ENCODE measurements at regions not wholly inside any gene's neighbourhood (a gene's known extent, or its start where the extent isn't known, plus 50 kb on each side); places are given as distances from the start of the nearest gene placed in this dataset.

GRCh38 chr3:74301056-74301455, 313.4 kb downstream of the CNTN3 start:
- Histone ChIP-seq H3K27ac (ENCODE audit: low read length) (no peak overlapping the region), H3K36me3 (ENCODE audit: control insufficient read depth in 2 of 2, extremely low read depth in 1 of 2, insufficient read depth in 1 of 2, low read length in 1 of 2) (no peaks in the 10 kb centered on the region), H3K27me3 (replicated peaks in 1 of 2; ENCODE audit: control insufficient read depth in 2 of 2, extremely low read depth in 1 of 2, insufficient read depth in 2 of 2, low read length in 1 of 2) (no peaks in the 10 kb centered on the region), H3K4me3 (ENCODE audit: control insufficient read depth in 1 of 2, extremely low read depth in 1 of 2, low read length in 1 of 2) (no peak overlapping the region), H3K9me3 (no peaks in the 10 kb centered on the region), H3K4me1 (ENCODE audit: control insufficient read depth in 1 of 2, extremely low read depth in 1 of 2, insufficient read depth in 2 of 2, low read length in 2 of 2) (no peaks in the 10 kb centered on the region)
- H3K4me1 Mint-ChIP-seq, result no peaks in the 10 kb centered on the region
- ATAC-seq (replicated peaks in 1 of 4), result no peak
- no peaks in the 10 kb centered on the region for H3K27me3 Mint-ChIP-seq
- peaks cover 0 to 11% (median 4%) of the 10 kb centered on the region in 3 donors for H3K9me3 Mint-ChIP-seq
- no peak overlapping the region for H3K27ac Mint-ChIP-seq
- H3K36me3 Mint-ChIP-seq, result no peaks in the 10 kb centered on the region
- POLR2A ChIA-PET, result no interaction called here
- no peak for DNase-seq
- CTCF ChIA-PET, result no interaction called here
- no peak overlapping the region for H3K4me3 Mint-ChIP-seq

- Histone ChIP-seq H3K4me1 (ENCODE audit: control insufficient read depth in 1 of 2, extremely low read depth in 1 of 2, insufficient read depth in 2 of 2, low read length in 2 of 2) (no peaks in the 10 kb centered on the region), H3K27ac (ENCODE audit: low read length) (no peak overlapping the region), H3K27me3 (replicated peaks in 1 of 2; ENCODE audit: control insufficient read depth in 2 of 2, extremely low read depth in 1 of 2, insufficient read depth in 2 of 2, low read length in 1 of 2) (no peaks in the 10 kb centered on the region), H3K4me3 (ENCODE audit: control insufficient read depth in 1 of 2, extremely low read depth in 1 of 2, low read length in 1 of 2) (no peak overlapping the region), H3K36me3 (ENCODE audit: control insufficient read depth in 2 of 2, extremely low read depth in 1 of 2, insufficient read depth in 1 of 2, low read length in 1 of 2) (no peaks in the 10 kb centered on the region), H3K9me3 (no peaks in the 10 kb centered on the region)
- DNase-seq, result no peak
- POLR2A ChIA-PET, result no interaction called here
- Mint-ChIP-seq H3K36me3 (no peaks in the 10 kb centered on the region), H3K27ac (no peak overlapping the region), H3K9me3 (peaks cover 6 to 17% (median 8%) of the 10 kb centered on the region in 3 donors), H3K4me3 (no peak overlapping the region), H3K27me3 (no peaks in the 10 kb centered on the region), H3K4me1 (no peaks in the 10 kb centered on the region)
- no CpG with 5 or more reads among the region's 1 CpG for WGBS (ENCODE audit: insufficient coverage)
- CTCF ChIA-PET, result no interaction called here
- no peak for ATAC-seq (replicated peaks in 1 of 4)
Measured at GRCh38 chr3:74295479-74295878, 319.0 kb downstream of the CNTN3 start.

- CTCF ChIA-PET, result no interaction called here
- Mint-ChIP-seq H3K27ac (no peak overlapping the region), H3K4me1 (no peaks in the 10 kb centered on the region), H3K9me3 (peaks cover 0 to 14% (median 14%) of the 10 kb centered on the region in 3 donors), H3K4me3 (no peak overlapping the region), H3K27me3 (no peaks in the 10 kb centered on the region), H3K36me3 (no peaks in the 10 kb centered on the region)
- no peaks in the 10 kb centered on the region for H3K27me3 ChIP-seq (replicated peaks in 1 of 2; ENCODE audit: control insufficient read depth in 2 of 2, extremely low read depth in 1 of 2, insufficient read depth in 2 of 2, low read length in 1 of 2)
- H3K36me3 ChIP-seq (ENCODE audit: control insufficient read depth in 2 of 2, extremely low read depth in 1 of 2, insufficient read depth in 1 of 2, low read length in 1 of 2), result no peaks in the 10 kb centered on the region
- no peak for DNase-seq
- H3K9me3 ChIP-seq, result no peaks in the 10 kb centered on the region
- H3K27ac ChIP-seq (ENCODE audit: low read length), result no peak overlapping the region
- no peaks in the 10 kb centered on the region for H3K4me1 ChIP-seq (ENCODE audit: control insufficient read depth in 1 of 2, extremely low read depth in 1 of 2, insufficient read depth in 2 of 2, low read length in 2 of 2)
- ATAC-seq (replicated peaks in 1 of 4), result no peak
- no CpG with 5 or more reads among the region's 2 CpGs for WGBS (ENCODE audit: insufficient coverage)
- POLR2A ChIA-PET, result no interaction called here
- no peak overlapping the region for H3K4me3 ChIP-seq (ENCODE audit: control insufficient read depth in 1 of 2, extremely low read depth in 1 of 2, low read length in 1 of 2)
Measured at GRCh38 chr3:74288761-74289160, 325.7 kb downstream of the CNTN3 start.

- DNase-seq (no peak), ATAC-seq (replicated peaks in 1 of 4) (no peak)
- H3K36me3 ChIP-seq (ENCODE audit: control insufficient read depth in 2 of 2, extremely low read depth in 1 of 2, insufficient read depth in 1 of 2, low read length in 1 of 2), result no peaks in the 10 kb centered on the region
- no peak overlapping the region for H3K27ac Mint-ChIP-seq
- no peak overlapping the region for H3K4me3 Mint-ChIP-seq
- ChIA-PET POLR2A (no interaction called here), CTCF (no interaction called here)
- no peaks in the 10 kb centered on the region for H3K27me3 ChIP-seq (replicated peaks in 1 of 2; ENCODE audit: control insufficient read depth in 2 of 2, extremely low read depth in 1 of 2, insufficient read depth in 2 of 2, low read length in 1 of 2)
- H3K4me1 Mint-ChIP-seq, result no peaks in the 10 kb centered on the region
- WGBS (ENCODE audit: insufficient coverage), result no CpG with 5 or more reads among the region's 1 CpG
- H3K4me1 ChIP-seq (ENCODE audit: control insufficient read depth in 1 of 2, extremely low read depth in 1 of 2, insufficient read depth in 2 of 2, low read length in 2 of 2), result no peaks in the 10 kb centered on the region
- H3K9me3 ChIP-seq, result no peaks in the 10 kb centered on the region
- H3K27ac ChIP-seq (ENCODE audit: low read length), result no peak overlapping the region
- no peaks in the 10 kb centered on the region for H3K36me3 Mint-ChIP-seq
- no peaks in the 10 kb centered on the region for H3K27me3 Mint-ChIP-seq
- H3K4me3 ChIP-seq (ENCODE audit: control insufficient read depth in 1 of 2, extremely low read depth in 1 of 2, low read length in 1 of 2), result no peak overlapping the region
- peaks cover 0 to 14% (median 14%) of the 10 kb centered on the region in 3 donors for H3K9me3 Mint-ChIP-seq
Measured at GRCh38 chr3:74287557-74287956, 326.9 kb downstream of the CNTN3 start.

GRCh38 chr3:74282202-74282601, 332.3 kb downstream of the CNTN3 start:
- Histone ChIP-seq H3K27ac (ENCODE audit: low read length) (no peak overlapping the region), H3K9me3 (no peaks in the 10 kb centered on the region), H3K4me3 (ENCODE audit: control insufficient read depth in 1 of 2, extremely low read depth in 1 of 2, low read length in 1 of 2) (no peak overlapping the region), H3K4me1 (ENCODE audit: control insufficient read depth in 1 of 2, extremely low read depth in 1 of 2, insufficient read depth in 2 of 2, low read length in 2 of 2) (no peaks in the 10 kb centered on the region), H3K27me3 (replicated peaks in 1 of 2; ENCODE audit: control insufficient read depth in 2 of 2, extremely low read depth in 1 of 2, insufficient read depth in 2 of 2, low read length in 1 of 2) (no peaks in the 10 kb centered on the region), H3K36me3 (ENCODE audit: control insufficient read depth in 2 of 2, extremely low read depth in 1 of 2, insufficient read depth in 1 of 2, low read length in 1 of 2) (no peaks in the 10 kb centered on the region)
- DNase-seq (no peak), ATAC-seq (replicated peaks in 1 of 4) (no peak)
- Mint-ChIP-seq H3K27ac (no peak overlapping the region), H3K4me3 (no peak overlapping the region), H3K9me3 (peaks cover 18 to 26% (median 26%) of the 10 kb centered on the region in 3 donors), H3K4me1 (no peaks in the 10 kb centered on the region), H3K27me3 (no peaks in the 10 kb centered on the region), H3K36me3 (no peaks in the 10 kb centered on the region)
- POLR2A ChIA-PET, result no interaction called here
- WGBS (ENCODE audit: insufficient coverage), result no CpG with 5 or more reads among the region's 1 CpG
- CTCF ChIA-PET, result no interaction called here

GRCh38 chr3:74281705-74282104, 332.8 kb downstream of the CNTN3 start:
- ATAC-seq (replicated peaks in 1 of 4) (no peak), DNase-seq (no peak)
- WGBS (ENCODE audit: insufficient coverage), result 82% methylated on average over 1 of the region's 1 CpG
- Mint-ChIP-seq H3K4me3 (no peak overlapping the region), H3K4me1 (no peaks in the 10 kb centered on the region), H3K36me3 (no peaks in the 10 kb centered on the region), H3K27me3 (no peaks in the 10 kb centered on the region), H3K9me3 (peaks cover 22 to 31% (median 28%) of the 10 kb centered on the region in 3 donors), H3K27ac (no peak overlapping the region)
- no peak overlapping the region for H3K4me3 ChIP-seq (ENCODE audit: control insufficient read depth in 1 of 2, extremely low read depth in 1 of 2, low read length in 1 of 2)
- ChIA-PET POLR2A (no interaction called here), CTCF (no interaction called here)
- no peak overlapping the region for H3K27ac ChIP-seq (ENCODE audit: low read length)
- no peaks in the 10 kb centered on the region for H3K9me3 ChIP-seq
- no peaks in the 10 kb centered on the region for H3K36me3 ChIP-seq (ENCODE audit: control insufficient read depth in 2 of 2, extremely low read depth in 1 of 2, insufficient read depth in 1 of 2, low read length in 1 of 2)
- no peaks in the 10 kb centered on the region for H3K27me3 ChIP-seq (replicated peaks in 1 of 2; ENCODE audit: control insufficient read depth in 2 of 2, extremely low read depth in 1 of 2, insufficient read depth in 2 of 2, low read length in 1 of 2)
- H3K4me1 ChIP-seq (ENCODE audit: control insufficient read depth in 1 of 2, extremely low read depth in 1 of 2, insufficient read depth in 2 of 2, low read length in 2 of 2), result no peaks in the 10 kb centered on the region

- Mint-ChIP-seq H3K27ac (no peak overlapping the region), H3K36me3 (no peaks in the 10 kb centered on the region), H3K4me1 (no peaks in the 10 kb centered on the region), H3K27me3 (no peaks in the 10 kb centered on the region), H3K4me3 (no peak overlapping the region), H3K9me3 (peaks cover 22 to 26% (median 23%) of the 10 kb centered on the region in 3 donors)
- 87% methylated on average over 5 of the region's 12 CpGs for WGBS (ENCODE audit: insufficient coverage)
- no peak overlapping the region for H3K27ac ChIP-seq (ENCODE audit: low read length)
- no peaks in the 10 kb centered on the region for H3K9me3 ChIP-seq
- no peak overlapping the region for H3K4me3 ChIP-seq (ENCODE audit: control insufficient read depth in 1 of 2, extremely low read depth in 1 of 2, low read length in 1 of 2)
- H3K36me3 ChIP-seq (ENCODE audit: control insufficient read depth in 2 of 2, extremely low read depth in 1 of 2, insufficient read depth in 1 of 2, low read length in 1 of 2), result no peaks in the 10 kb centered on the region
- ChIA-PET POLR2A (no interaction called here), CTCF (no interaction called here)
- H3K4me1 ChIP-seq (ENCODE audit: control insufficient read depth in 1 of 2, extremely low read depth in 1 of 2, insufficient read depth in 2 of 2, low read length in 2 of 2), result no peaks in the 10 kb centered on the region
- ATAC-seq (replicated peaks in 1 of 4) (no peak), DNase-seq (no peak)
- H3K27me3 ChIP-seq (replicated peaks in 1 of 2; ENCODE audit: control insufficient read depth in 2 of 2, extremely low read depth in 1 of 2, insufficient read depth in 2 of 2, low read length in 1 of 2), result no peaks in the 10 kb centered on the region
Measured at GRCh38 chr3:74273555-74274402, 340.7 kb downstream of the CNTN3 start.
